Daoy (cell line): ENCODE measurements at regions not wholly inside any gene's neighbourhood (a gene's known extent, or its start where the extent isn't known, plus 50 kb on each side); places are given as distances from the start of the nearest gene placed in this dataset.
"Not testable (repeated sequence)": the region's sequence is repeated elsewhere in the genome, so short reads cannot be mapped to it uniquely, and the experiment has no call there.

Experiments
- DNase-seq: peaks from one replicate; pipeline ENCODE4 v3.0.0-alpha.2; 2015; ENCODE audit warnings: low read depth

DNA sequence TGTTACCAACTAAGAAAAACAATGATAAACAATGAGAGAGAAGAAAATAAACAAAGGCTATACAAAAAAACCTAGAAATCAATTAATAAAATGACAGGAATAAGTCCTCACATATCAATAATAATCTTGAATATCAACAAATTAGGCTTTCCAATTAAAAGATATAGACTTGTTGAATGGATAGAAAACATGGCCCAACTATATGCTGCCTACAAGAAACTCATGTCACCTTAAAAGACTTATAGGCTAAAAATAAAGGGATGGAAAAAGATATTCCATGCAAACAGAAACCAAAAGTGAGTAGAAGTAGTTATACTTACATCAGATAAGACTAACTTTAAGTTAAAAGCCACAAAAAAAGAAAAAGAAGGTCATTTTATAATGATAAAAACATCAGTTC lies 183.9 kb downstream of the MYRFL start:
- no peak for DNase-seq

DNA sequence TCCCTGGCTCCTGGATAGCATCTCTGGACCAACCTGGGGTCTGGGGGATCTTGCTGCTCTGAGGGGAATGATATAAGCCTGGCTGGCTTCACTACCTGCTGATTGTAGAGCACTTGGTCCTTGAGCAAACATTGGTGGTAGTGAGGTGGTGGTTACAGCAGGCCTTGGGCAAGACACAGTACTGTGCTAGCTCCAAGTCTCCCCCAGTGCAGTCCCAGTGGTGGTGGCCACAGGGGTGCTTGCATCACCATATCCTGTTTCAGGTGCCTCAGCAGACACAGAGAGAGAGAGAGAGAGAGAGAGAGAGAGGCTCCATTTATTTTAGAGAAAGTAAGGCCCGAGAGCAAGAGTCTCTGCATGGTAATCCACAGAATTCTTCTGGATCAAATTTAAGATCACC lies 186.3 kb downstream of the MYRFL start:
- DNase-seq: no peak

DNA sequence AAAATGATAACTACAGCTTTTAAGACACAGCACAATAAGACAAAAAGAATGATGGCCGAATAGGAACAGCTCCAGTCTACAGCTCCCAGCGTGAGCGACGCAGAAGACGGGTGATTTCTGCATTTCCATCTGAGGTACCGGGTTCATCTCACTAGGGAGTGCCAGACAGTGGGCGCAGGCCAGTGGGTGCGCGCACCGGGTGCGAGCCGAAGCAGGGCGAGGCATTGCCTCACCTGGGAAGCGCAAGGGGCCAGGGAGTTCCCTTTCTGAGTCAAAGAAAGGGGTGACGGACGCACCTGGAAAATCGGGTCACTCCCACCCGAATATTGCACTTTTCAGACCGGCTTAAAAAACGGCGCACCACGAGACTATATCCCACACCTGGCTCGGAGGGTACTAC lies 188.0 kb downstream of the MYRFL start:
- DNase-seq: not testable (repeated sequence)

DNA sequence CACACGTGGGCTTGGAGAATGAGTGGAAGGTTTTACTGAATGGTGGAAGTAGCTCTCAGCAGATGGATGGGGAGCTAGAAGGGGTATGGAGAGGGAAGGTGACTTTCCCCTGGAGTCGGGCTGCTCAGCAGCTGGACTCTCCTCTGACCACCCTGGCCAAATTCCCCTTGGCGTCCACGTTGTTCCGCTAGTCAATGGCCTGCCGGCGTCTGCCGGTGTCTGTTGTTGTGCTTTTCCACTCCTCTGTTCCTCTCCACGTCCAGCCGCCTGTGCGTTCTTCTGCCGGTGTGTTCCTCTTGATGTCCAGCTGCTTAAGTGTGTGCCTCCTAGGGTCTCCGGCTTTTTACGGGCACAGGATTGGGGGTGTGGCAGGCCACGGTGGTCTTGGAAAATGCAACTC lies 203.5 kb downstream of the MYRFL start:
- DNase-seq: no peak

DNA sequence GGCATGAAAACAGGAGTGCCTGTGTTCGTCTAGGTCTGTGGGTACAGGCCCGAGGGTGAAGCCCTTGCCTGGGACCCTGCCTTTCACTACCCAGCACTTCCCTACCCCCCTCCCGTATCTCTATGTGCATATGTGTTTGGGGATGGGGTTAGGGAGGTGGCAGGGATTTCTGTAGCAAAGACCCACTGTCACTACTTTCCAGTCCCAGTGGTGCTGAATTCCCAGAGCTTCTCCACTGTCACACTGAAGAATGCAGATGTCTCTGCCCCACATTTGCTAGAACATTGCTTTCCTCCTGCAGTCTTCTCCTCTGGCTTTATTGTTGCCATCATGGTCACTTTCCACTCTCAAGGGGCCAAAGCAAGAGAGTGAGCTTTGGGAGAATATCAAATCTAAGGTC lies 203.9 kb downstream of the MYRFL start:
- no peak for DNase-seq

DNA sequence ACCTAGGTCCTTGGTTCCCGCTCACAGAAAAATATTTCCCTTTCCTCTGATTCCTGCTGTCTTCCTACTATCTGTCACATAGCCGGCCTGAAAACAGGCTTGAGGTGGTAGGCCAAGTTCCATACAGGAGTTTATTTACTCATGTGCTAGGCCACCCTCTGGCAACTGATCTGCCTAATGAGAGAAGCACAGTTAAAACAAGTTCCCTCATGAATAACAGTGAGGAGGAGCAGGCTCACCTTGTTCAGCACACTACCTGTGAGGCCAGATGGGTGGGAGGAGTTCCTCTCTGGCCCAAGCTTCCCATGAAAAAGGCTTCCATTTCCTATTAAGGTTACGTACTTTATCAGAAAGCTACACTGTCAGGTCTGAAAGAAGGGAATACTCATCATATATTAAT lies 206.0 kb downstream of the MYRFL start:
- DNase-seq: no peak

DNA sequence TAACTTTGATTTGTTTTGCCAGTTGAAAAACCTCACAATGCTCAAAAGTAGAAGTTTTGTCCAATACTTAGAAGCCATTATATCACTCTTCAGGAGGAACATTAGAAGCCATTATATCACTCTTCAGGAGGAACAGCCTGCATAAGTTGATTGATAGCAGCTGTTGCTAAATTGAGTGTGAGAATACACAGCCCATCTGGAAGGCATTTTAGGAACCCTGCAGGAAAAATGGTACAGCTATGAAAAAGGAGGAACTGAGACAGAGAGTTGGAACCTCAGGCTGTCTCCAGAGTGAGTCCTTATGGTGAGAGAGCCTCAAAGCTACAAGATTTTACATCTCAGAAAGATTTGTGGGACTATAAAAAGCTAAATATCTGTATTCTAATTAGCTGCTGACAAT lies 207.0 kb downstream of the MYRFL start:
- no peak for DNase-seq

DNA sequence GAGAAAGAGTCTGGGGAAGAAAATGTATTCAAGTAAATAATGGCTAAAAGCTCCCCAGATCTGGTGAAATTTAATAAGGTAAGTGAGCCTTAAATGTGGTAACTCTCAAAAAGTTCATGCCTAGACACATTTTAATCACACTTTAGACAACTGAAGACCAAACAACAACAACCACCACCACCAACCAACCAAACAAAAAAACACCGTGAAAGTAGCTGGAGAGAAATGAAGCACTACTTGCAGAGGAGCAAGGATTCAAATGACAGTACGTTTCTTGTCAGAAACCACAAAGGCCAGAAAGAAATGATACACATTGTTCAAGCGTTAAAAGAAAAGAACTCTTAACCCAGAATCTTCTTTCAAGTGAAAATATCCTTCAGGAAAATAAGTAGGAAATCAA lies 208.3 kb downstream of the MYRFL start:
- DNase-seq: no peak

DNA sequence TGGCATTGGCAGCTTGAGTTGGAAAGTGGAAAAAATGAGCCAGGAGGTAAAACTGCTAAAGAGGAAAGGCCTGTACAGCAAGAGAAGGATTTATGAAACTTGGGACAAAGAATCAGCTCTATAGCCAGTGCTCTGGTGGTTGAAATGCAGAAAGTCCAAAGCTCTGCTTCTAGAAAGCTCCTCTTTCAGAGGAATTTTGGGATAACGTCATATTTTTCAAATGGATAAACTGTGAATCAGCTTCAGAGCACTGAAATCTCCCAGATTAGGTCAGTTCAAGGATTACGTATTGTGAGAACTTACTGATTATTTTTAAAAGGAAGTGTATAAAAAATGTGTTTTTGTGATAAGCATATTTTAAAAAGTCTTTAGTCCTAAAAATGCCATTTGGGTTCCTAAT lies 203.1 kb upstream of the CNOT2 start:
- no peak for DNase-seq

DNA sequence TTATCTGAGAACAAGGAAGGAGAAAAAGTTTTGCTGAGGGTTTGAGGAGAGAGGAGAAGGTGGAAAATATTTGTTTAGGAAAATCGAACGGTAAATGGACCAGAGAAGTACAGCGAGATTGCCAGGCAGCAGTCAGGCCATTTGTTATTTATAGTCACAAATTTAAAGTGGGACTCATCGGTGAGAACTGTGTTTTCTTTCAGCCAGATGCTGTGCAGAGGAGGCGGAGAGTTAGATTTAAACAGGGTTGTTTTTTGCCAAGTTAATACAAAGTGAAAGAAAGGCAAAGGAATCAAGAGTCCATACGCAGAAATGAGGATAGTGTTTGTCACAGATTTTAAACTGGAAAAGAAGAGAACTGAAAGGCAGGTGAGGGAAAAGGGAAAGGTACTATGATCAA lies 200.6 kb upstream of the CNOT2 start:
- DNase-seq: no peak

DNA sequence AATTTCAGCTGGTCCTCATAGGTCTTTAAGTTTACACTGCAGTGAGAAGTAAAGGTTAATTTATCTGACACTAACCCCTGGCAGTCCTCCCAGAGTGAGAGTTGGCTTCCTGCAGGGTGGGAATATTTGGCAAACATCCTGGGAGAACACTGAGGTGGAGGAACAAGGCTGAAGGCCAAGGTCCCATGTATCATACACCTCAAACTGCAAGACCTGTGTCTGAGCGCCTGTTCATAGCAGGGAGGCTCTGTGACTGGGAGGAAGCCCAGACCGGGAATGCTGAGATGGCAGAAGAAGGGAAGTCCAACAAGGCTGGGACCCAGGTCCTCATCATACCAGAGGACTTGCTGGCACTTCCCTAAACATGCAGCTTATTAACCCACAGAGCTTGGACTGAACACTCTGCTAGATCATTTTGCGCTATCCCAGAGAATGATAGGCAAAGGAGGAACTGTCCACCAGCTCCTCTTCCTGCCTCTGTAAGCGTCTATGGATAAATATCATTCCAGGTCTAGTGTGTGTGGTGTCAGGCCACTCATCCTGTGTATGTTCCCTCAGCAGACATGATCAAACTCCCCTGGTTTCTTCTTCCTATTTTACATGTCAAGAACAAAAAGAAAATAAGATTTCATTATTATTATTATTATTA lies 199.6 kb upstream of the CNOT2 start:
- peak; percentile 7 for DNase-seq

DNA sequence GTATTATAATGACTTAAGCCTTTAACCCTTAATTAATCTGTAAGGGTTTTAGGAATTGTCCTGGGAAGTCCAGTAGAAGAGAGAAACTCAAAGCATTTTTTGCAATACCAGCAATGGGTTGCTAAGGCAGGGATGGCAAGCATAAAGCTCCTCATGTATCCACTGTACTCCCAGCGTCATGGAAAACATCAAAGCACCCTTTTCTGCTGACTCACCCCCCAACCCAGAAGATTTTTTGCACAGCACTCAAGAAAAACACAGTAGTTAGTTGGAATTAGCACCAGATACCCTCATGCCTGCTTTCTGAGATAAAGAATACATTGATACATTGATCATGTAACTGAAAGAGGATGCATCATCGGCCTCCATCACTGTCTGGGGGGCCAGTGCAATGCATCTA lies 199.1 kb upstream of the CNOT2 start:
- peak; percentile 16 for DNase-seq

DNA sequence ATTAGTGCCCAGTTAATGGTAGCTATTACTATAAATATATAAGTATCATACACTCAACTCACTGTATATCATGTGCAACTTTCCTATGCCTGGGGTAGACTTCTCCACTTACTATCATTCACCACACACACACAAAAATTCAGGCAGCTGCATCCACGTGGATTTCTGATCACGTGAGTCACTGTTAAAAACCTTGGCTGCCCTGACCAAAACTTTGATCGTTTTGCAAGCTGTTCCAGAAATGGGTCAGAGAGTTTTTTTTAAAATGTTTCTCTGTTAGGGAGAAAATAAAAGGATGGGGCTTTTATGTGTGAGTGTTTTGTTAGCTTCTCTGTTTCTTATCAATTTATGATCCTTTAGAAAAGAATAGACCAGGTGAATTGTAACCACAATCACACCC lies 198.2 kb upstream of the CNOT2 start:
- DNase-seq: no peak

DNA sequence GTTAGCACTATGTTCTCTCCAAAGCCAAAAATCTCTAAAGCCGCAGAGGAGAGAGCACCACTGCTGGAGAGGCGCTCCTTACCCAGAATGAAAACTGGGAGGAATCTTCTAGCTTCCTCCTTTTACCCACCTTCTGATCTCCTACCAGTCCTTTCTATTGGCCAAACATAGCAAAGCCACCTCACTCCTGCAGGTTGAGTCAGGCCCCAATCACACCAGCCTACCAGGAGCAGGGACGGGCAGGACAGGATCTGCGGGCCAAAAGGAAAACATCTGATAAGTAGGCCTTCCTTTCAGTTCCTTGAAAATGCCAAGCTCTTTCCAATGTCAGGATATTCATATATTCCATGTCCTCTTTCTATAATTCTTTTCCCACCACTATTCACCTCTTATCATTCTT lies 197.7 kb upstream of the CNOT2 start:
- no peak for DNase-seq

DNA sequence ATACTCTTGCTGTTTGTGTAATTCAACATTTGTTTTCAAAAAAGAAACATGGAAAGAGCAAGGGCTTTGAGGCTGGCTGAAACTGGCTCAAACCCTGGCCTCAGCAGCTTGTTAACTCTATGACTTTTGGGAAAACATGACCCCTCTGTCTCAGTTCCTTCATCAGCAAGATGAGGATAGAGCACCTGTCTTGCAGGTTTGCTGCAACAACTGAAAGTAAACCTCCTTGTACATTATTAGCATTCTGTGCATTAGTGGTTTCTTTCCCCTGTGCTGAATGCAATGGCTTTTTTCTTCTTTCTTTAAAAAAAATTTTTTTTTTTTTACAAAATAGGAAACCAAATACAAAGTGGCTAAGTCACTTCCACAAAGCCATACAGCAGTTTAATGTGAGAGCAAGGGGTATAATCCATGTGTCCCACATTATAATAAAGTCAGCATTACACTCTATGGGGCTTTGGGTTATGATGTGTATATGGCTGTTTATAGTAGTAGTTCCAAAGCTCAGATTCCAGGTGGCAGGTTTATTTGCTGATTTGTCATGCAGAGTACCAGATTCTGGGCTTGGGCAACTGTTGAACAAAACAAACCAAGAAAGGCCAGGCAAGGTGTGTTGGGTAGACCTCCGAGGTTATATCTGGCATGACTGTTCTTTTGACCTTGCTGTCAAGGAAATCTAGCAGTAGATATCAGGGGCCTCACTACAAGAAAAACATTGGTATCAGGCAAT lies 194.5 kb upstream of the CNOT2 start:
- DNase-seq: no peak

DNA sequence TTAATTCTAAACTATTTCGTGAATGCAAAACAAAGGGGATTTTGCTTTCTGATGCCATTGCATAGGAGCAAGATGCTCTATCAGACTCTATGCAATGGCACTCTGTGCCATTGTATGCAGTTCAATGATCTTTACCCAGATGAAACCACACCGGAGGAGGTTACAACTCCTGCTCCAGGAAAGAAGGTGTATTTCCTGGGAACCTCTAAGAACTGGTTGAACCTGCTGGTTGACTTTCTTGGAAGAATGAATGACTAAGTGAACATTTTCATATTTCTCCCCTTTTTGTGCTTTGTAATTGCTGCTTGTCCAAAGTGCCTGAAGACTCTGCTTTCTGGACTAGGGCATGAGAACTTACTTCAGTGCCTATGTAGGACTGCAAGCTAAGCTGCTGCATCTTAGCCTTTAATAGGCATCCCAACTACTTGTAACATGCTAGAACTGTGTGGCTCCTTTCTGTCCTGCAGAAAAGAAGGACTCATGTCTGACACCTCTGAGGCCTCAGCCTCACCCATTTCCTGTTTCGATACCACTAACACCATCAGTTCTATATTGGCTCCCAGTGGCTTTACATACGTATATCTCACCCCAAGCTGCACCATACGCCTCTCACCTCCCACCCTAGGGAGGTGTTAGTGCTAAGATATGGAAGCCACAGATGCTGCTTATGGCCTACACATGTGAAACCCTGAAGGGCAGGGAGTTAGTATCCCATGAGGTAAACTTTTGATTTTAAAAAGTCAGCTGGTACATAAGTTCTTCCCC lies 193.5 kb upstream of the CNOT2 start:
- DNase-seq: no peak

DNA sequence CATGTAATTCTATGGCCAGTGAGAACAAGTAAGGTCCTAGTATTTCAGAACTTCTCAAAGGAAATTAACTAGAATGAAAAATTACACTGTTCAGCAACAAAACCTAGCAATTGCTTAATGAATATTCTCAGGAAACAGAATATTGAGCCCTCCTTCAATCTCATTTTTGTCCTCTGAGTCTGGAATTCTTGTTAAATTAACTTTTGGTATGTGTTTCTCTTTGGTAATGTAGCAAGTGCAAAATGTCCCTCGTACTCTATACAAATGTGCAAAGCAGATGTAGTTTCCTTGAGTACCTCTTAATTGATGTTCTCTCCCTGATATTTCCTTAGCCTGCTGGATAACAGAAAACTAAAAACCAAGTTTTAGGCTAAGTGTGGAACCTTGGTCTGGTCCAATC lies 190.8 kb upstream of the CNOT2 start:
- DNase-seq: no peak

DNA sequence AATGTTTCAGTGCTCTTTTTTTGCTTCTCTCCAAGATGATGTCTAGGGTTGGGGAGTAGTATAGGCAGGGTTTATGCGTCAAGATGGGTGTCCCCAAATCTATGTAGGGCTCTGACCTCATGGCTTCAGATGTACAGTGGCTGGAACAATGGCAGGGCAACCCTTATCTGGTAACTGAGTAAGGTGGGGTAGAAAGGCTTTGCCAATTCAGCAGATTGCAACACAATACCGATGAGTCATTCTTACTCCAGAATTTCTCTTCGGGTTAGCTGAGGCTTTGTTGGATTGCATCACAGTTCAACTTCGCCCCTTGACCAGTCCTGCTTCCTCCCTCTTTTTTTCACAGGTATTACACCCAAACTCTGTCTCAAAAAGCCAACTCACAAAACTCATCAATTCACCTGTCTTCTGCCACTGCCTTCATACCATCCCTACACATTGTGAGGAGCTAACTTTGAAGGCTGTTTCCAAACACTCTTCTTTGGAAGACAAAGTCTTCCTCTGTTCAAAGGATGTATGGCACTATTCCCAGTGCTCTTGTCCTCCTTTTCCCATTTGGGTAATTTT lies 190.2 kb upstream of the CNOT2 start:
- DNase-seq: peak; percentile 62

DNA sequence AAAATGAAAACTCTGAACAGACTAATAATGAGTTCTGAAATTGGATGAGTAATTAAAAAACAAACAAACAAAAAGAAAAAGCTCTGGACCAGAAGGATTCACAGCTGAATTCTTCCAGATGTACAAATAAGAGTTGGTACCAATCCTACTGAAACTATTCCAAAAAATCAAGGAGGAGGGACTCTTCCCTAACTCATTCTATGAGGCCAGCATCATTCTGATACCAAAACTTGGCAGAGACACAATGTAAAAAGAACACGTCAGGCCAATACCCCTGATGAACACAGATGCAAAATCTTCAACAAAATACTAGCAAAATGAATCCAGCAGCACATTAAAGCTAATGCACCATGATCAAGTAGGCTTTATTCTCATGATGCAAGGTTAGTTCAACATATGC lies 183.9 kb upstream of the CNOT2 start:
- DNase-seq: no peak

DNA sequence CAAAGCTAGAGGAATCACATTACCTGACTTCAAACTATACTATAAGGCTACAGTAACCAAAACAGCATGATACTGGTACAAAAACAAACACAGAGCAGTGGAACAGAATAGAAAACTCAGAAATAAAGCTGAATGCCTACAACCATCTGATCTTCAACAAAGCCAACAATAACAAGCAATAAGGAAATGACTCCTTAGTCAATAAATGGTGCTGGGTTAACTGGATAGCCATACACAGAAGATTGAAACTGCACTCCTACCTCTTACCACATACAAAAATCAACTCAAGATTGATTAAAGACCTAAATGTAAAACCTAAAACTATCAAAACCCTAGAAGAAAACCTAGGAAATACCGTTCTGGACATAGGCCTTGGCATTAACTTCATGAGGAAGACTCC lies 182.6 kb upstream of the CNOT2 start:
- no peak for DNase-seq

DNA sequence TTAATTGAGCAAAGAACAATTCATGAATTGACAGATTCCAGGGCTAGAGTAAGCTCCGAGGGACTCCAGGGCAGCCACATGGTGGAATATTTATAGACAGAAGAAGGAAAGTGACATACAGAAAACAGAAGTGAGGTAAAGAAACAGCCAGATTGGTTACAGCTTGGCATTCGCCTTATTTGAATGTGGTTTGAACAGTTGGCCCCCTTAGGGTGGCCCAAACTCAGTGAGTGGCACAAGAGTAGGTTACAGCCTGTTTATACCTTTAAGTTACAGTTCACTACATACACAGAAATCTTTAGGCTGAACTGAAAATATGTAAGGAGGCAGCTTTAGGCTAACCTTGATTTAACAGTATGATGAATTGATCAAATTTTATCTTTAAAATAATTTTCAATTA lies 174.5 kb upstream of the CNOT2 start:
- DNase-seq: no peak

DNA sequence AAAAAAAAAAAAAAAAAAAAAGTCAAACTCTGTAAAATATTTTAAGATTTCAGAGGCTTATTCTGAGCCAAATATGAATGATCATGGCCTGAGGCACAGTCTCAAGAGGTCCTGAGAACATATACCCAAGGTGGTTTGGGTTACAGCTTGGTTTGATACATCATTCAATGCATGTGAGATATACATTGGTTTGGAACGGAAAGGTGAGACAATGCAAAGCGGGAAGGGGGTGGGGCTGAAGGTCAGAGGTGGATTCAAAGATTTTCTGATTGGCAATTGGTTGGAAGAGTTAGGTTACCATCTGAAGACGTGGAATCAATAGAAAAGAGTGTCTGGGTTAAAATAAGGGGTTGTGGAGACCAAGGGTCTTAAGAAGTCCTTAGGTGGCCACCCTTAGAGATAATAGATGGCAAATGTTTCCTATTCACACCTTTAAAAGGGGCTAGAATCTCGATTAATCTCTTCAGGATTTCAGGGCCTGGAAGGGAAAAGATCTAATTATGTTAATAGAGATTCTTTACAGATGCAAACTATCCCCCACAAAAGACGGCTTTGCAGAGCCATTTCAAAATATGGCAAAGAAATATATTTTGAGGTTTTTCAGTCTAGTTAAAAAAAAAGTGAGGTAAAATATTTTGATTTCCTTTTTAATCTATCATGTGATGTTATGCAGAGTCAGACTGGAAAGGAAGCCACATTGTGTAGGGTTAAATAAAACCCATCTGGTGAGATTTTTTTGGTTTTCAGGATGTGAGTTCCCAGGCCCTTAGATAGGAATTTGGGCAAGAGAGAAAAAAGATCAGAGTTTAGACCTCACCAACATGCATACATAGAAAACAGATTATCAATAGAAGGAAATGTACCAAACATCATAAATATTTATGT lies 173.8 kb upstream of the CNOT2 start:
- no peak for DNase-seq
